KMS-11 (cell line): ENCODE measurements at regions not wholly inside any gene's neighbourhood (a gene's known extent, or its start where the extent isn't known, plus 50 kb on each side); places are given as distances from the start of the nearest gene placed in this dataset.

Source experiments
- H2AFZ ChIP-seq: fragments of 200-600 bp; sonication (generic); 2 replicates; pipeline ENCODE4 v1.6.1; 2016; ENCODE audit warnings: antibody characterized with exemption, mixed run types, low read depth
- H3K27ac ChIP-seq: fragments of 200-600 bp; sonication (generic); 2 replicates; pipeline ENCODE4 v1.6.1; 2016; ENCODE audit warnings: mild to moderate bottlenecking, mixed run types
- H3K27me3 ChIP-seq: fragments of 200-600 bp; sonication (generic); 2 replicates; pipeline ENCODE4 v1.6.1; 2017; ENCODE audit warnings: mild to moderate bottlenecking, low read depth, mixed run types, moderate library complexity; ENCODE audit not compliant: insufficient read depth
- H3K36me3 ChIP-seq: fragments of 200-600 bp; sonication (generic); 2 replicates; pipeline ENCODE4 v1.6.1; 2017; ENCODE audit warnings: mild to moderate bottlenecking, mixed run types; ENCODE audit not compliant: insufficient read depth
- H3K4me1 ChIP-seq: fragments of 200-600 bp; sonication (generic); 2 replicates; pipeline ENCODE4 v1.6.1; 2016; ENCODE audit warnings: mild to moderate bottlenecking, low read depth, mixed run types; ENCODE audit not compliant: poor library complexity, severe bottlenecking
- H3K4me2 ChIP-seq: fragments of 200-600 bp; sonication (generic); 2 replicates; pipeline ENCODE4 v1.7.0; 2016; ENCODE audit warnings: mild to moderate bottlenecking, mixed run types
- H3K4me3 ChIP-seq: fragments of 200-600 bp; sonication (generic); IDR thresholded peaks from 2 replicates; pipeline ENCODE4 v1.6.1; 2017; ENCODE audit warnings: low read depth, low read length, mixed read lengths; ENCODE audit not compliant: insufficient read depth
- H3K79me2 ChIP-seq: fragments of 200-600 bp; sonication (generic); 2 replicates; pipeline ENCODE4 v1.6.1; 2016; ENCODE audit warnings: low read depth, mixed run types; ENCODE audit not compliant: insufficient read depth
- H3K9ac ChIP-seq: fragments of 200-600 bp; sonication (generic); 2 replicates; pipeline ENCODE4 v1.6.1; 2016; ENCODE audit warnings: mild to moderate bottlenecking, mixed run types
- H4K20me1 ChIP-seq: fragments of 200-600 bp; sonication (generic); 2 replicates; pipeline ENCODE4 v1.6.1; 2016; ENCODE audit warnings: mild to moderate bottlenecking, mixed run types; ENCODE audit not compliant: insufficient read depth
- TF ChIP-seq, protein P1 (sequence below): fragments of 200-600 bp; sonication (generic); conservative IDR thresholded peaks from 2 replicates; pipeline ENCODE4 v1.6.1; 2017; ENCODE audit warnings: low read depth, mild to moderate bottlenecking, antibody characterized with exemption, low read length, moderate library complexity, mixed read lengths

DNA sequence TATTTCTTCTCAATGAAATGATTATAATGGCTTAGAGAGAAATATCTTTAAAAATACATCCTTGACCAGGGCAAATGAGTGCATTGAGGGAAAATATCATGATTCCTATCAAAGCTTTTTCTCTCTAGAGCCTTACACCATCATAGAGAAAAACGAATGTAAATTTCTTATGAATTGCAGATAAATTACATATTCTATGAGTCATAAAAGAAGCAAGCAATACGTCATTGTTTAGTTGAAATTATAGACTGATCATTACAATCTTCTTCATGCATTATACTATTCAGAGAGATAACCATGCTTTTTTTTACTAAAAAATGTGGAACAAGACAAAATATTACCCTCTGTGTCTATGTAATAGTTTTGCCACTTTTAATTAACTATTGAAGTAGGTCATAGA is 100.9 kb upstream of the RXFP1 start:
- Histone ChIP-seq H3K27ac (no peak overlapping the region), H3K79me2 (no peaks in the 10 kb centered on the region), H3K36me3 (no peaks in the 10 kb centered on the region), H3K9ac (no peak overlapping the region), H2AFZ (no peak overlapping the region), H3K4me1 (no peaks in the 10 kb centered on the region), H3K4me2 (no peak overlapping the region), H3K4me3 (no peak overlapping the region), H3K27me3 (no peaks in the 10 kb centered on the region), H4K20me1 (no peaks in the 10 kb centered on the region)
- TF ChIP-seq, protein P1, sequence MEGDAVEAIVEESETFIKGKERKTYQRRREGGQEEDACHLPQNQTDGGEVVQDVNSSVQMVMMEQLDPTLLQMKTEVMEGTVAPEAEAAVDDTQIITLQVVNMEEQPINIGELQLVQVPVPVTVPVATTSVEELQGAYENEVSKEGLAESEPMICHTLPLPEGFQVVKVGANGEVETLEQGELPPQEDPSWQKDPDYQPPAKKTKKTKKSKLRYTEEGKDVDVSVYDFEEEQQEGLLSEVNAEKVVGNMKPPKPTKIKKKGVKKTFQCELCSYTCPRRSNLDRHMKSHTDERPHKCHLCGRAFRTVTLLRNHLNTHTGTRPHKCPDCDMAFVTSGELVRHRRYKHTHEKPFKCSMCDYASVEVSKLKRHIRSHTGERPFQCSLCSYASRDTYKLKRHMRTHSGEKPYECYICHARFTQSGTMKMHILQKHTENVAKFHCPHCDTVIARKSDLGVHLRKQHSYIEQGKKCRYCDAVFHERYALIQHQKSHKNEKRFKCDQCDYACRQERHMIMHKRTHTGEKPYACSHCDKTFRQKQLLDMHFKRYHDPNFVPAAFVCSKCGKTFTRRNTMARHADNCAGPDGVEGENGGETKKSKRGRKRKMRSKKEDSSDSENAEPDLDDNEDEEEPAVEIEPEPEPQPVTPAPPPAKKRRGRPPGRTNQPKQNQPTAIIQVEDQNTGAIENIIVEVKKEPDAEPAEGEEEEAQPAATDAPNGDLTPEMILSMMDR, result no peak

GRCh38 chr4:158422546-158422945 is 99.1 kb upstream of the RXFP1 start:
- H4K20me1 ChIP-seq, result no peaks in the 10 kb centered on the region
- no peaks in the 10 kb centered on the region for H3K79me2 ChIP-seq
- no peaks in the 10 kb centered on the region for H3K4me1 ChIP-seq
- H2AFZ ChIP-seq, result no peak overlapping the region
- no peaks in the 10 kb centered on the region for H3K36me3 ChIP-seq
- no peak overlapping the region for H3K4me2 ChIP-seq
- TF ChIP-seq, protein P1, result no peak
- no peak overlapping the region for H3K9ac ChIP-seq
- no peaks in the 10 kb centered on the region for H3K27me3 ChIP-seq
- no peak overlapping the region for H3K4me3 ChIP-seq
- H3K27ac ChIP-seq, result no peak overlapping the region

GRCh38 chr4:158428242-158428641 is 93.4 kb upstream of the RXFP1 start:
- Histone ChIP-seq H4K20me1 (no peaks in the 10 kb centered on the region), H3K4me1 (no peaks in the 10 kb centered on the region), H3K79me2 (no peaks in the 10 kb centered on the region), H2AFZ (no peak overlapping the region), H3K36me3 (no peaks in the 10 kb centered on the region), H3K27me3 (no peaks in the 10 kb centered on the region), H3K4me2 (no peak overlapping the region), H3K27ac (no peak overlapping the region), H3K9ac (no peak overlapping the region), H3K4me3 (no peak overlapping the region)
- TF ChIP-seq, protein P1, result no peak

GRCh38 chr4:158442736-158443135 is 78.9 kb upstream of the RXFP1 start:
- Histone ChIP-seq H3K4me1 (no peaks in the 10 kb centered on the region), H3K4me3 (no peak overlapping the region), H3K27me3 (no peaks in the 10 kb centered on the region), H3K79me2 (no peaks in the 10 kb centered on the region), H3K27ac (no peak overlapping the region), H3K36me3 (no peaks in the 10 kb centered on the region), H3K4me2 (no peak overlapping the region), H3K9ac (no peak overlapping the region), H2AFZ (no peak overlapping the region), H4K20me1 (no peaks in the 10 kb centered on the region)
- TF ChIP-seq, protein P1, result no peak
